Peyer's patch (tissue), 4 donors: ENCODE measurements at regions not wholly inside any gene's neighbourhood (a gene's known extent, or its start where the extent isn't known, plus 50 kb on each side); places are given as distances from the start of the nearest gene placed in this dataset.

Source experiments
- POLR2A ChIP-seq, 2 donors: fragments of 450-650 bp; IDR thresholded peaks; one replicate each; pipeline ENCODE4 v1.5.1; 2017; ENCODE audit warnings: antibody characterized with exemption in 2 of 2, mild to moderate bottlenecking in 2 of 2, moderate library complexity in 2 of 2
- TF ChIP-seq, protein P1 (sequence below), 6 experiments: fragments of 450-650 bp in 4 of 6; fragments of 200-600 bp in 2 of 6; sonication (generic) in 1 of 6; IDR thresholded peaks; one replicate each; pipeline ENCODE4 v1.5.1; 2017 to 2019; ENCODE audit warnings: antibody characterized with exemption in 6 of 6, mild to moderate bottlenecking in 3 of 6, moderate library complexity in 1 of 6

DNA sequence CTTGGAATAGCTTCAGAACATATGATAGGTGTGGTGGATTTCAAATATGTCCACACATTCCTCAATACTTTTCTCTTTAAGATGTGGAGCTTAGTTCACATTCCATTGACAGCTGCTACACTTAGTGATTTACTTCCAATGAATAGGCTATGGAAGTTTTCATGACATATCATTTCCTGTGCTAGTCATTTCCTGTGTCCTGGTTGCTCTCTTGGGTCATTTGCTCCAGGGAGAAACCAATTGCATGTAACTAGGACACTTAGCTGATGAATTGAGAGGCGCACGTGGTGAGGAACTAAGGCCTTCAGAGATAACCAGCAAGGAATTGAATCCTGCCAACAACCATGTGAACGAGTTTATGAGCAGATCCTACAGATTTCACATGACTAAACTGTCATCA is 120.9 kb downstream of the SLC17A6 start:
- TF ChIP-seq, protein P1, sequence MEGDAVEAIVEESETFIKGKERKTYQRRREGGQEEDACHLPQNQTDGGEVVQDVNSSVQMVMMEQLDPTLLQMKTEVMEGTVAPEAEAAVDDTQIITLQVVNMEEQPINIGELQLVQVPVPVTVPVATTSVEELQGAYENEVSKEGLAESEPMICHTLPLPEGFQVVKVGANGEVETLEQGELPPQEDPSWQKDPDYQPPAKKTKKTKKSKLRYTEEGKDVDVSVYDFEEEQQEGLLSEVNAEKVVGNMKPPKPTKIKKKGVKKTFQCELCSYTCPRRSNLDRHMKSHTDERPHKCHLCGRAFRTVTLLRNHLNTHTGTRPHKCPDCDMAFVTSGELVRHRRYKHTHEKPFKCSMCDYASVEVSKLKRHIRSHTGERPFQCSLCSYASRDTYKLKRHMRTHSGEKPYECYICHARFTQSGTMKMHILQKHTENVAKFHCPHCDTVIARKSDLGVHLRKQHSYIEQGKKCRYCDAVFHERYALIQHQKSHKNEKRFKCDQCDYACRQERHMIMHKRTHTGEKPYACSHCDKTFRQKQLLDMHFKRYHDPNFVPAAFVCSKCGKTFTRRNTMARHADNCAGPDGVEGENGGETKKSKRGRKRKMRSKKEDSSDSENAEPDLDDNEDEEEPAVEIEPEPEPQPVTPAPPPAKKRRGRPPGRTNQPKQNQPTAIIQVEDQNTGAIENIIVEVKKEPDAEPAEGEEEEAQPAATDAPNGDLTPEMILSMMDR (IDR thresholded peaks at IDR 0.05), result no peak
- TF ChIP-seq POLR2A (IDR thresholded peaks at IDR 0.05), result no peak
